Endometrium (tissue), 2 donors: ENCODE measurements at regions not wholly inside any gene's neighbourhood (a gene's known extent, or its start where the extent isn't known, plus 50 kb on each side); places are given as distances from the start of the nearest gene placed in this dataset.
"Not testable (repeated sequence)": the region's sequence is repeated elsewhere in the genome, so short reads cannot be mapped to it uniquely, and the experiment has no call there.

Source experiments
- FAIRE-seq: peaks from 2 replicates; lab custom pipeline; 2012; peaks lifted over from hg19 to GRCh38; lab: Jason Lieb, UNC
- donor health status: control.
- donor health status: control.

- no peak for FAIRE-seq
Measured at GRCh38 chr21:33972539-33972938, 56.9 kb upstream of the ATP5PO start.

- FAIRE-seq = no peak
Measured at GRCh38 chr21:33971492-33972013, 55.9 kb upstream of the ATP5PO start.

- no peak for FAIRE-seq
Measured at GRCh38 chr21:33969581-33969980, 54.0 kb upstream of the ATP5PO start.

- no peak for FAIRE-seq
Measured at GRCh38 chr21:33968995-33969348, 53.4 kb upstream of the ATP5PO start.

GRCh38 chr21:33968080-33968994, 52.7 kb upstream of the ATP5PO start:
- no peak for FAIRE-seq

GRCh38 chr21:33967086-33967571, 51.5 kb upstream of the ATP5PO start:
- no peak for FAIRE-seq

GRCh38 chr21:33966324-33966949, 50.8 kb upstream of the ATP5PO start:
- no peak for FAIRE-seq

GRCh38 chr21:33965662-33966061, 50.1 kb upstream of the ATP5PO start:
- not testable (repeated sequence) for FAIRE-seq
